HG03135 (cell line): ENCODE measurements at regions not wholly inside any gene's neighbourhood (a gene's known extent, or its start where the extent isn't known, plus 50 kb on each side); places are given as distances from the start of the nearest gene placed in this dataset.

ENCODE experiments used
- ATAC-seq: cut with Tn5 transposase; IDR thresholded peaks from one replicate; pipeline ENCODE4 v1.9.1; 2021; ENCODE audit warnings: mild to moderate bottlenecking, moderate library complexity; ENCODE audit not compliant: unreplicated experiment

GRCh38 chr5:56358703-56359681, 125.9 kb upstream of the ANKRD55 start:
- ATAC-seq = no peak

- no peak for ATAC-seq
These were observed 124.9 kb upstream of the ANKRD55 start for GRCh38 chr5:56358046-56358445.

DNA sequence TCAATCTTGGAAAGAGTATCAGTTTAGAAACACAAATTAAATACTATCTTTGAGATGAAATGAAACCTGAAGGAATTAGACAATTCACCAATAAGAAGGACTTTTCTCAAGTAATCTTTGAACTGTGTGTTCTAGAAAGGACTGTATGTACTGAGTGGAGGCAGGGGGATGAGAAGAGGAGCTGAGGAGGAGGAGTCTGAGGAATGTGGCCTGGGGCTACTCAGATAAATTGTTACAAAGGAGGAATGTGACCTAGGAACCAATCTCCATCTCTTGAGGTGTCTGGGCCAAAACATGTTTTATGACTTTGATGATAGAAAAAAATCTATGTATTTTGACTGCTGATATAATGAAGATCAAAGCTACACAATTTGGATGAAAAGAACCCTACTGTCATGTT, 124.3 kb upstream of the ANKRD55 start:
- ATAC-seq = no peak

- no peak for ATAC-seq
These were observed 123.7 kb upstream of the ANKRD55 start for GRCh38 chr5:56356836-56357160.

GRCh38 chr5:56356121-56356835, 123.1 kb upstream of the ANKRD55 start:
- no peak for ATAC-seq

DNA sequence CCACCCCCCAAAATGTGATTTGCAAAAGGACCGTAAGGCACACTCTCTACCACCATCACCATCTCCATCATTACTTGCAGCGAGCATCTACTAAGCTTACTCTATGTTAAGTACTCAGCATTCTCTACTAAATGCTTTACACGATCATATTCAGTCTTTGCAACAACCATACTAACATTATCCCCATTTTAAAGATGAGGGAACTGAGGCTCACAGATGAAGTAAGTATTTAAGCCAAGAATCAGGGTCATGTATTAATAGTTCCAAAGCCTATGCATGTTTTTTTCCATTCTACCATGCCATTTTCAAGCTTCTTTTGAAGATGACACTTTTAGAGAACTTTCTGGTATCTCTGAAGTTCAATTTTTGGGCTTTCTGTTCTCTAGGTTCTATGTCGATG, 121.7 kb upstream of the ANKRD55 start:
- no peak for ATAC-seq

DNA sequence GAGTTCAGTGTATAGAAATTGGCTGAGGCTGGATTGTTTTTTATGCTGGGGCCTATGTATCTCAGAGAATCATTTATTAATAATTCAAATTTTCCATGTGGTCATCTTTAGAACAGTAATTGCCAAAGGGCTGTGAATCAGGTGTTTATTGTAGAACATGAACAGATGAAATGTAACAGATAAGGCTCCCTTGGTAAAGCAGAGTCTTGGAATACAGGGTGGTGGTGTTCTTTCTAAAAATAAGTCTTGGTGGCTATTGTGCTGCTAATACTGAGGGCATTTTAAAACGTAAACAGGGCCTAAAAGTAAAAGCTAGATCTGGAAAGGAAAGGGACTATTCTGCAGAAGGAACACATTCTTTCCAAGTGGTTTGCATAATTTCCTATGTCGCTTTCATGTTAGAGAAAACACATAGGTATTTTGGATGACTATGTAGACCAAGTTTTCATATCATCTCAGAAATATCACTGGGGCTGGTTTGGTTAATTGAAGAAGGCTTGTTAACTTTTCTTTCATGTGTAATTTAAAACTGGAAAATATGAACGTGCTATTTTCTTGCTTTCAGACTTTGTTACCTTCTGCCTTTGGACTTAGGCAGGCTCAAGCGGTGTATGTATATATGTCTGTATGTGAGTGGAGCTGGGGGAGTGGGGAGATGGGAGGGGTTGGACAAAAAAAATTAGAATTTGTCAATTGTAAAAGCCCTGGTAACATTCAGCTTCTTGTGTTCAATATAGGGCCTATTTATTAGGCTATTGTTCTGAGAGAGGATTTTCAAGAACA, 119.9 kb upstream of the ANKRD55 start:
- no peak for ATAC-seq

DNA sequence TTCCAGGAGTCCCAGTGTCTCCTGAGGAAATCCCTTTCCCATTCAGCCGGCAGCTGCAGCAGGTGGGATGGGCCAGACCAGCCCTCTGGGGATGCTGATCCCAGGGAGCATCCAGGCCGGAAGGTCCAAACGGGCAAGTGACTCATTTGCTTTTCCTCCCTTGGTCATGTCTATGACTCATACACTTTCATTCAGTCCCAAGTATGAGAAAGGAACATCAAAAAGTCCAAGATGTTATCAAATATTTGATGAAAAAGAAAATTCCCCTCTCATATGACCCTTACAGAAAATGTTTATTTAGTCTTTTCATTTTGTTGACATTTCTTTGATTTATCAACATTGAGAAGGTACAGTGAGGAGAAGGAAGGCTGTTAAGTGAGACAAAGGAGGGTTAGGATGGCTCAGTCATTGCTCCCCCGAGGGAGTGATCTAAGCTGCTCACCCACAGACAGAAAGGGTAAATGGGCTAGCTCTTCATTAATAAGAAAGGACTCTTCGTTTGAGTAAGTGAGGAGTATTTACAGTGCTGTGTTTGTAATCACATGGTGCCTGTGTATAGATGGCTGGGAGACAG, 117.6 kb upstream of the ANKRD55 start:
- ATAC-seq = no peak

- ATAC-seq = no peak
These were observed 117.0 kb upstream of the ANKRD55 start for GRCh38 chr5:56350011-56350596.

DNA sequence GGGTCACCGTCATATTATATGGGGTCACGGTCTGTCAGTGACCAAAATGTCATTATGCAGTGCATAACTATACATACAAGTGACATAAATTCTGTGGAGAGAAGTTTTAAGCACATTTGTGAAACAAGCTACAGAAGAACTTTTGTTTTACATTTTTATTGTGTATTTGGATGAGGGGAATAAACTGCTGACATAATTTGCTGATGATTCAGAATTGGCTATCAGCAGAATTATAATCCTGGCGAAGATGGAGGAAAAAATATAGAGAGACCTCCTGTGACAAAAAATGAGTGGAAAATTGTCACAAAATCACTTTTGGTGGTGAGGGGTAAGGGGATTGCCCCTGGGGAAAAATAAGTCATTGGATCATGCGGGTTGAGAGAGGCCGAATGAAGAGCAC, 116.3 kb upstream of the ANKRD55 start:
- no peak for ATAC-seq

DNA sequence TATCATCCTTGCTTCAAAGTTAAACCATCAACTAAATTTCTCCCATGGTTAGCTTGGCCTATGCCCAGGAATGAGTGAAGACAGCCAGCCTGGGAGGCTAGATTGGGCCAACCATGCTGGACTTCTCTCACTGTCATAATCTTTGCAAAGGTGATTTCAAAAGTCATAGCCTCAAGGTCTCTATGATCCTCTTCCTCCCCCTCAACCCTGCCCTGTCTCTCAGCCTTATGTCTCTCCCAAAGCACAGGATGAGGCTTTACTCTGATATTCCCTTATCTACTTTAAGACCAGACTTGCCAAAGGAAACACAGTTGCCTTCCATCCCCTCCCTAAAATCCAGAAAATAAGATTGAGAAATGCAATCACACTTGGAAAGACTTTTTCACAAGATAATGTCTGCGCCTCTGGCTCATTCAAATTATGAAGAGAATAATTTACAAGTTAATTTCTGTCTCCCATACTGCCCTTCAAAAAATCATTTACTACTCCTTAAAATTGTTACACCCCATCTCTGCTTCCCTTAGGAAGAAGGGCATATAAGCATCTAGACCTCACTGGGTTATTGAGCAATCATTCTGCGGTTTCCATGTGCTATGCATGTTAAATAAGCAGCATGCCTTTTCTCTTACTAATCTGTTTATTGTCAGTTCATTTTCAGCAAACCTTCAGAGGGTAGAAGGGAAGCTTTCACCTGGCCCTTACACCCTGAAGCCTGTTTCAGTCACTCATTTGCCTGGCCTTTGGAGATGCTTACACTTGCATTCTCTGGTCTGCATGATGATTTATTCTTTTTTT, 113.8 kb upstream of the ANKRD55 start:
- ATAC-seq = no peak

DNA sequence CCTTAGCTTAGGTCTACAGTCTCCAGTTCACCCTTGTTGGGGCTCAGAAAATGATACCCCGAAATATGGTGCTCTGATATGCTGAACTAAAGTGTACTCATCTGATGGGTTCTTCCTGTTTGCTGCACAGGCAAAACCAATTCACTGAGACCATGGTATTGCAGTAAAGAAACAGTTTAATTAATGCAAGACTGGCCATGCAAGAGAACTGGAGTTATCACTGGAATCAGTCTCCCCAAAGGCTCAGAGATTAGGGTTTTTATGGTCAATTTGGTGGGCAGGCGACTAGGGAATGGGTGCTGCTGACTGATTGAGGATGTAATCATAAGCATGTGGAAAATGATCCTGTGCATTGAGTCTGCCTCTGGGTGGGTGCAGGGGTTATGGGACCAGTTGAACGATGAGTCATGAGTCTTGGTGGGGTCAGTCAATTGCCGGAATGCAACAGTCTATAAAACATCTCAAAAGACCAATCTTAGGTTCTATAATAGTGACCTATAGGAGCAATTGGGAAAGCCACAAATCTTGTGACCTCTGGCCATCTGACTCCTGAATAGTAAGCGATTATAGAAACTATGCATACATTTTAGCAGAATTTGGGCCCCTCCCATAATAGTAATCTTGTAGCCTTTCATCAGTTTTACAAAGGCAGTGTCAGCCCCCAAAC, 113.0 kb upstream of the ANKRD55 start:
- ATAC-seq = no peak

DNA sequence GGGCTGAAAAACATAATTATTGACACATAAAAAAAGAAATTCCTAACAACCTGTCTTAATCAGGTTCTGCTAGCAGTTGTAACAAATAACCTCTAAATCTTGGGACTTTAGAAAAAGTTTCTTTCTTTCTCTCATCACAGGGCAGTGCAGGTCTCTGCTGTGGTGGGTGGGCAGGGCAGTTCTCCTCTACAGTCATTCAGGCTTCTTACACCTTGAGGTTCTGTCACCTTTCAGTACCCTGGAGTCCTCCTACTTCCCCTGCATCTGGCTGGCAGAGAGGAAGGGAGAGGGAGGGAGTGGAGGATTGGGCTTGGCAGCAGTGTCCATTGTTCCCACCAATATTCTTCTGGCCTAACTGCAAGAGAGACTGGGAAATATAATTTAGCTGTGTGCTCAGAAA, 112.2 kb upstream of the ANKRD55 start:
- ATAC-seq = no peak

DNA sequence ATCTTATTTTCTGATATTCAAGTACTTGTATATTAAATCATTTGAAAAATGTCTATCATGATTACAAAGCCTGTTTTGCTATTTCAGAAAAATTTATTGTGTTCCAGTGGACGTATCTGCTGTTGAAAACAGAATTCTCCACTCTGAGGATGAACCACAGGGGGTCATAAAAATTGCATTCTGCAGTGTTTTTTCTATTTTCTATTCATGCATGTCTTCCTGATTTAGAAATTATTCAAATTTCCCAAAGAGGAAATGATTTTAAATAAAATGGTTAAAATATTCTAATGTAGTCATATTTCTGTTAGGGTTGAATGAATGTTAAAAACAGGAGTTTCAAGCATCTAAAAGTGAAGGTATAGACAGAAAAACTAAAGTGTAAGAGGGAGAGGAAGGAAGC, 111.5 kb upstream of the ANKRD55 start:
- no peak for ATAC-seq

DNA sequence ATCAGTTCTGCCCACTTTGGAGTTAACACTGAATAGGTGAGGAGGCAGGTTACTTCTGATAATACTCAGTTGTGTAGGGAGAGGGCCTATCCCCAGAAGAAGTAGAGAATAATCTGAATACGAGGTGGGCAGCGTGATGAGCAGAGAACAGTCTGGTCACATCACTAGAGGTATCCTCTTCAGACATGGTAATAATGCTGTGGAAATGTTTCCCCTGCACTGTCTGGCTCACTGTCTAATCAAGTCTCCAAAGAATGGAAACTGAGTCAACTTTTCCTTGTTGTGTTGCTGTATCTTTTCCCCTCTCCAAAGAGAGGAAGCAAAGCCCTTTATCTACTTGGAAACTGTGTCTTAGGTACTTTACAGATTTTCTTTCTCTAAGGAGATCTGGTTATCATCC, 110.9 kb upstream of the ANKRD55 start:
- ATAC-seq = no peak

DNA sequence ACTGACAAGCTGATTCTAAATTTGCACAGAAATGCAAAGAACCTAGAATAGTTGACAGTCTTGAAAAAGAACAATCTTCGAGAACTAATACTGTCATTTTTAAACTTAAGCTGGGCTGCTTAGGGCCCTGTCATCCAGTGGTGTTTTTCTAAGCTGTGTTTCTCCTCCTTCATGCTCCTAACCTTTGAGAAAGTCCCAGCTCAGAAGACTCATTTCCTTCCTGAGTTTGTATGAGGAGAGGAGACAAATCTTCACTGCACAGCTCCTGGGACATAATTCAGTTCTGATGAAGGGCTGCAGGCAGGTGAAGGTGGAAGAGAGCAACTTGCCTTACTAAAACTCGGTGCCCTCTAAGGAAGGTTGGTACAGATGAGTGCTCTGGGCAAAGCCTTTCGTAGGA, 109.5 kb upstream of the ANKRD55 start:
- no peak for ATAC-seq

GRCh38 chr5:56340196-56340980, 107.3 kb upstream of the ANKRD55 start:
- ATAC-seq = no peak

GRCh38 chr5:56339732-56340131, 106.6 kb upstream of the ANKRD55 start:
- ATAC-seq = no peak
